ENCODE measurements at regions not wholly inside any gene's neighbourhood (a gene's known extent, or its start where the extent isn't known, plus 50 kb on each side); places are given as distances from the start of the nearest gene placed in this dataset.

DNA sequence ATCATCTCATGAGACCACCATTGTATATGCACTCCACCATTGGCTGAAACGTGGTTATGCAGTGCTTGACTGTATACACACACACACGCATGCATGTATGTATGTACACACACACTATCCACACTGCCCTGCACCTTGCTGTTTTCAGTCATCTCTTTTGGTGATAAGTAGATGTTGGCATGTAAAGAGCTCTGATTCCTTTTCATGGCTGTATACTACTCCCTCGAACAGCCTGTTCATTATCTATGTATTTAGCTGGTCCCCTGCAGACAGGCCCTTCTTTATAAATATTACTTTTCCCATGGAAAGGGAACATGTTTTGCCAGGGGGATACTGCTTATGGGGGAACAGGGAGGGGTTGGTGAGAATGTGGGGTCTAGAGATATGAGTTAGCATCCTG lies 349.4 kb downstream of the FOXL1 start:
- Histone ChIP-seq H3K9ac (ENCODE audit: low read depth, low read length) (no peak overlapping the region), H3K4me3 (ENCODE audit: low read length) (no peak overlapping the region), H3K4me1 (ENCODE audit: control insufficient read depth, insufficient read depth, low read length) (peaks cover 79% of the 10 kb centered on the region), H3K9me3 (replicated peaks; ENCODE audit: low read length) (no peaks in the 10 kb centered on the region), H3K36me3 (ENCODE audit: insufficient read depth, low read length) (peaks cover 6% of the 10 kb centered on the region), H3K27me3 (ENCODE audit: control insufficient read depth, insufficient read depth, low read length) (no peaks in the 10 kb centered on the region), H3K4me2 (ENCODE audit: low read length) (no peak overlapping the region)

DNA sequence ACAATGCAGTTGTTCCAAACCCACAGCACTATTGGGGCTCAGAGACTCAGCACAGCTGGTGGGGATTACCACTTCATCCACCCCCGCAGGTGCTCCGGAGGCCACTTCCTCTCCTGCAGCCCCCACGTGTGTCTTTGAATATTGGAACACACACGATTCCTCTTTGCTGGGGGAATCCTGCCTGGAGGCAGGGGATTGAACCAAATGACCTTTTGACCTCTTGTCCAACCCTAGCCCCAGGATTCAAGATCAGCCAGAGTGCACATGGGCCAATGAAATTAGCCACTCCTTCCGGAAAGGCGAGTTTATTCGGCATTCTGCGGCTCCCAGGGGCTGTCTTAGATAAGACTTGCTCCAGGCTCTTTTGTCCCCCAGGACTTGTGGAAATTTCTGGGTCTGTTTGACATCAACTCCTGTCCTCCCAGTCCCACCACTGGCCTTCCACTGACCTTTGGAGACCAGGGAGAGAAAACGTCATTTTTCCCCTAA lies 350.2 kb downstream of the FOXL1 start:
- peak overlapping the region; percentile 30 for H3K4me3 ChIP-seq (ENCODE audit: low read length)
- peak overlapping the region; percentile 79 for H3K9ac ChIP-seq (ENCODE audit: low read depth, low read length)
- H3K9me3 ChIP-seq (replicated peaks; ENCODE audit: low read length), result no peaks in the 10 kb centered on the region
- H3K27me3 ChIP-seq (ENCODE audit: control insufficient read depth, insufficient read depth, low read length), result no peaks in the 10 kb centered on the region
- peaks cover 6% of the 10 kb centered on the region for H3K36me3 ChIP-seq (ENCODE audit: insufficient read depth, low read length)
- peak overlapping the region; percentile 58 for H3K4me2 ChIP-seq (ENCODE audit: low read length)
- peaks cover 77% of the 10 kb centered on the region for H3K4me1 ChIP-seq (ENCODE audit: control insufficient read depth, insufficient read depth, low read length)

DNA sequence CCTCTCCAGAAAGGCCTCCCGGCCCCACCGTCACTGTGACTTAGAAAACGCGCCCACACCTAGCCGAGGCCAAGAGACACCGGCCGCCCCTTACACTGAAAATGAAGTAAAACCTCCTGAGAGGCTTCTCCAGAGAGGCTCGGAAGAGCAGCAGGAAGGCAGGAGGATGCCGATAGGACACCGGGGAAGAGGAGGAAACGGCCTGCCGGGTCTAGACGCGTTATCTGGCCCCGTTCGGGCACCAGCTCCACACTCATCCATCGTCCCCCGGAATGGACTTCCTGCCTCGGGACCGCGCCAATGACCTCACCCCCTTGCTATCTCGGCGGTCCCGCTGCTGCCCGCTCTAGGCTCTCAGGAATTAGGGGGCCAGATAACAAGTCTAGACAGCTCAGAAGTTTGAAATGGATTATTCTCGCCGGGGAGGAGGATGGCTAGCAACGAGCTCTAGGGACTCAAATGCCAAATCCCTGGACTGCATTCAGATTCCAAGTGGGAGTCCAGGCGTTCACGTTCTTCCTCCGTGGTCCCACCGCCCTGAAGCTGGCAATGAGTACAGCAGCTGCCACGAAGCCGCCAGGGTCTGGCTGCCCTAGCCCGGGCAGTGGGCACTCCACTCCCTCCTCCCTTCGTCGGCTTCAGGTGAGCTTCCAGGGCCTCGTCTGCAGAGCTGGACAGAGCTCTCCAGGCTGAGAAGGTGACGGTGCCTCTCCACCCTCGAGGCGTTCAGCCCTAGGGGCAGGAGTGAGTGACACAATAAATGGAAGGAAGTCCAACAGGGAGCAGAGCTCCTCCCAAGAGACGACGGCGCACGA lies 350.9 kb downstream of the FOXL1 start:
- peak overlapping the region; percentile 58 for H3K4me2 ChIP-seq (ENCODE audit: low read length)
- peak overlapping the region; percentile 79 for H3K9ac ChIP-seq (ENCODE audit: low read depth, low read length)
- peaks cover 6% of the 10 kb centered on the region for H3K36me3 ChIP-seq (ENCODE audit: insufficient read depth, low read length)
- H3K27me3 ChIP-seq (ENCODE audit: control insufficient read depth, insufficient read depth, low read length), result no peaks in the 10 kb centered on the region
- H3K4me3 ChIP-seq (ENCODE audit: low read length), result peak overlapping the region; percentile 30
- H3K4me1 ChIP-seq (ENCODE audit: control insufficient read depth, insufficient read depth, low read length), result peaks cover 73% of the 10 kb centered on the region
- H3K9me3 ChIP-seq (replicated peaks; ENCODE audit: low read length), result no peaks in the 10 kb centered on the region

DNA sequence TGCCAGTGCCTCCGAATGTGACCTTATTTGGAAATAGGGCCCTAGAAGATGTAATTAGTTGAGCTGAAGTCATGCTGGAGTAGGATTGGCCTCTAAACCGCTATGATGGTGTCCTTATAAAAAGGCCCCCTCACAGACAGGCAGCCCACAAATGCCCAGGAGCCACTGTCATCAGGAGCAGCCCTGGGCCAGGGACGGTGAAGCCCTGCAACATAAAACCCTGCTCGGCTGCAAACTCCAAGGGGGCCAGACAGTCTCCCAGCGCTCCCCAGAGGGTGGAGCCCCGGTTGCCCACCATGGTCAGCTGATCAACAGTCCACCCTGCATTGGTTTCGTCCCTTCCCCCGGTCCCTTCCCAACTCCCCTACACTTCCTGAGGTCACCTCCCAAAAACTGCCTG lies 351.7 kb downstream of the FOXL1 start:
- H3K4me2 ChIP-seq (ENCODE audit: low read length), result peak overlapping the region; percentile 58
- peak overlapping the region; percentile 79 for H3K9ac ChIP-seq (ENCODE audit: low read depth, low read length)
- H3K4me1 ChIP-seq (ENCODE audit: control insufficient read depth, insufficient read depth, low read length), result peaks cover 73% of the 10 kb centered on the region
- H3K4me3 ChIP-seq (ENCODE audit: low read length), result peak overlapping the region; percentile 30
- no peaks in the 10 kb centered on the region for H3K27me3 ChIP-seq (ENCODE audit: control insufficient read depth, insufficient read depth, low read length)
- H3K9me3 ChIP-seq (replicated peaks; ENCODE audit: low read length), result no peaks in the 10 kb centered on the region
- H3K36me3 ChIP-seq (ENCODE audit: insufficient read depth, low read length), result peaks cover 6% of the 10 kb centered on the region

DNA sequence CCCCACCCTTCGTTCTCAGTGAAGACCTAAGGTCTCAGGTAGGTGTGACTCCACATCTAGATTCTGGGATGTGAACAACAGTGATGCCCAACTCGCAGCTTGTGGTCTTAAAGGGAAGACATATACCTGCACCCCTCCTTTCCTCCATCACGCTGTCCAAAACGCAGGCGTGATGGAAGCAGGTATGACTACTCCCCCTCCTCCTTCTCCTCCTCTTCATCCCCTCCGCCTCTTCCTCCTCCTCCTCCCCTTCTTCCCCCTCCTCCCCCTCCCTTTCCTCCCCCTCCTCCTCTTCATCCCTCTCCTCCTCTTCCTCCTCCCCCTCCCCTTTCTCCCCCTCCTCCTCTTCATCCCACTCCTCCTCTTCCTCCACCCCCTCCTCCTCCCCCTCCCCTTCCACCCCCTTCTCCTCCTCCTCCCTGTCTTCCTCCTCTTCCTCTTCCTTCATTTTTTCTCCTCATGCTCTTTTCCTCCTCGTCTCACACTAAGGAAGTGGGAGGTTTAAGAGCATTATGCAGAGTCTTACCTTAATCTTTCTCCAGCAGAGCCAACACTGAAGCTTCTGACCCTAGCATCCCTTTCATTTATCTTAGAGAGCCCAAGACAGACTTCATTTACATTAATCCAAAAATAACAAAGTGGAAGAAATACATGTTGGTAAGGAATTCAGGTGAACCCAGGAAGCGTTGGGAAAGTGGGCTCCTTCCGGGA lies 352.5 kb downstream of the FOXL1 start:
- H3K4me1 ChIP-seq (ENCODE audit: control insufficient read depth, insufficient read depth, low read length), result peaks cover 67% of the 10 kb centered on the region
- H3K9ac ChIP-seq (ENCODE audit: low read depth, low read length), result peak overlapping the region; percentile 79
- no peaks in the 10 kb centered on the region for H3K27me3 ChIP-seq (ENCODE audit: control insufficient read depth, insufficient read depth, low read length)
- H3K9me3 ChIP-seq (replicated peaks; ENCODE audit: low read length), result no peaks in the 10 kb centered on the region
- no peak overlapping the region for H3K4me3 ChIP-seq (ENCODE audit: low read length)
- H3K36me3 ChIP-seq (ENCODE audit: insufficient read depth, low read length), result peaks cover 6% of the 10 kb centered on the region
- peak overlapping the region; percentile 58 for H3K4me2 ChIP-seq (ENCODE audit: low read length)

DNA sequence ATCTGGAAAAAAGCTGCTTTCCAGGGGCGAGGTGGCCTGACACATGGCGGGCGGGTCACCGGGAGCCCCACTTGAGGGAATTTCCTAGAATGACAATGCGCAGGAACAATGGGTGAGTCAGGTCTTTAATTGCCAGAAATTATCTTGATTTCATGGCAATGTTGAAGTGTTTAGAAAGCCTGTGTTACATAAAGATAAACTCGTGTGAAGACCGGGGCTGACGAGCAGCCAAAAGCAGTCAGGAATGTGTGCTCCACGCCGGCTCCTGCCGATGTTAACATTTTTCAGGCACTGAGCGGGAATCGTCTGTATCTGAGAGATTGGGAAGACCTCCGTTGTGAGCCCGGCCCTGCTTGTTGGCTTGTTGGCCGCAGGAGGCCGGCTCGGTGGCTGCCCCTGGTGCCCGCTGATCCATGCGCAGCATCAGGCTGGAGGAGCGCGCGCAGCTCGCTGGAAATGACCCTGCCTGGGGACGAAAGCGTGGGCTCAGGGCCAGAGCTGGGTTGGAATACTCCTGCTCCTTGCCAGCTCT lies 353.1 kb downstream of the FOXL1 start:
- no peaks in the 10 kb centered on the region for H3K27me3 ChIP-seq (ENCODE audit: control insufficient read depth, insufficient read depth, low read length)
- peak overlapping the region; percentile 5 for H3K4me3 ChIP-seq (ENCODE audit: low read length)
- peak overlapping the region; percentile 71 for H3K9ac ChIP-seq (ENCODE audit: low read depth, low read length)
- peak overlapping the region; percentile 57 for H3K4me2 ChIP-seq (ENCODE audit: low read length)
- peaks cover 6% of the 10 kb centered on the region for H3K36me3 ChIP-seq (ENCODE audit: insufficient read depth, low read length)
- H3K9me3 ChIP-seq (replicated peaks; ENCODE audit: low read length), result no peaks in the 10 kb centered on the region
- H3K4me1 ChIP-seq (ENCODE audit: control insufficient read depth, insufficient read depth, low read length), result peaks cover 61% of the 10 kb centered on the region

DNA sequence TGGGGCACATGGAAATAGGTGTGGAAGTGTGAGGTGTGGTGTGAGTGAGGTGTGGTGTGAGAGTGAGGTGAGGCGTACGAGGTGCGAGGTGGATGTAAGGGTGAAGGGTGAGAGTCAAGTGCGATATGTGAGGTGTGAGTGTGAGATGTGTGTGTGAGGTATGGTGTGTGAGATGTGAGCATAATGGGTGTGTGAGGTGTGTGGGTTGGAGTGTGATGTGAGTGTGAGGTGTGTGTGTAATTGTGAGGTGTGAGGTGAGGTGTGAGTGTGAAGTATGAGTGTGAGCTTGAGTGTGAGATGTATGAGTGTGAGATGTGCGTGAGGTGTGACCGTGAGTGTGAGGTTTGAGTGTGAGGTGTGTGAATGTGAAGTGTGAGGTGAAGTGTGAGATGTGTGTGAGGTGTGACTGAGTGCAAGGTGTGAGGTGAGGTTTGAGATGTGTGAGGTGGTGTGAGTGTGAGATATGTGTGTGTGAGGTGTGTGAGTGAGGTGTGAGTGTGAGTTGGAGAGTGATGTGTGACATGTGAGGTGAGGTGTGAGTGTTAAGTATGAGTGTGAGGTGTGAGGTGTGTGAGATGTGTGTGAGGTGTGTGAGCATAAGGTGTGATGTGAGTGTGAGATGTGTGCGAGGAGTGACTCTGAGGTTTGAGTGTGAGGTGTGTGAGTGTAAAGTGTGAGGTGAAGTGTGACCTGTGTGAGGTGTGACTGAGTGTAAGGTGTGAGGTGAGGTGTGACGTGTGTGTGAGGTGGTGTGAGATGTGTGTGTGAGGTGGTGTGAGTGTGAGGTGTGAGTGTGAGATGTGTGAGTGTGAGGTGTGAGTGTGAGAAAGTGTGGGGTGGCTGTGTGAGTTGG lies 354.0 kb downstream of the FOXL1 start:
- Histone ChIP-seq H3K9me3 (replicated peaks; ENCODE audit: low read length) (no peaks in the 10 kb centered on the region), H3K36me3 (ENCODE audit: insufficient read depth, low read length) (peaks cover 6% of the 10 kb centered on the region), H3K4me3 (ENCODE audit: low read length) (peak overlapping the region; percentile 5), H3K4me2 (ENCODE audit: low read length) (peak overlapping the region; percentile 57), H3K9ac (ENCODE audit: low read depth, low read length) (peak overlapping the region; percentile 71), H3K27me3 (ENCODE audit: control insufficient read depth, insufficient read depth, low read length) (no peaks in the 10 kb centered on the region), H3K4me1 (ENCODE audit: control insufficient read depth, insufficient read depth, low read length) (peaks cover 54% of the 10 kb centered on the region)

DNA sequence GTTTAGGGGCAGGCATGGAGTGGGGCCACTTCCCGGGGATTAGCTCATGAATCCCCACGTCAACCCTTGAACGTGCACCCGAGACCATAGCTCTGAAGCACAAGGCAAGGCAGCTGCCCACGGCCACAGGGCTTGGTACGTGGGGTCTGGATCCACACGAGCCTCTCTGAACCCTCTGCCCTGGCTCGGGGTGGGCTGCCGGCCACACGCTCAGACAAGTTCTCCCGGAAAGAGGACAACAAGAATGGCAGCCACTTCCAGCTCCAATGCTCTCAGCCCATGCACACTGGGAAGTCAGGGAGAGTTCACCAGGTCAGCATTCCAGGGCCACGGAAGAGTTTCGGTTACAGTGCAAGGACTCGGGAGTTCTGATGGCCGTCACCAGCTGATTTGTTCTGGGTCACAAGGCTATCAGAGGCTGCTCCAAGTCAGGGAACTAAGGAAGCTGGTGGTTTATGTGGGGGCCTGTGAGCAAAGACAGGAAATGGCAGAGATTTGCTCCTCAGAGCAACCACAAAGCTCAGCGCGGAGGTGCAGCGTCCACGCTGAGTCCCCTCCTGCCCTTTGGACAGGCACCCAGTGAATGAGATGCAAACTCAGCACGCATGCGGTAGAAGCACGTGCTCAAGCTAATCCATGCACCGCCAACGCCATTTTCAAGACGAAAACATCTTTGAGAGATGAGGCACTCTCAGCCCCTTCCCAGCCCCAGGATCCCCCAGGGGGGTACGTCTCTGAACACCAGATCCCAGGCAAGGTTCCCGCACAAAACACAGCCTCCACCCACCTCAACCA lies 356.4 kb downstream of the FOXL1 start:
- H3K4me2 ChIP-seq (ENCODE audit: low read length), result no peak overlapping the region
- H3K4me1 ChIP-seq (ENCODE audit: control insufficient read depth, insufficient read depth, low read length), result peaks cover 37% of the 10 kb centered on the region
- H3K4me3 ChIP-seq (ENCODE audit: low read length), result no peak overlapping the region
- H3K9ac ChIP-seq (ENCODE audit: low read depth, low read length), result no peak overlapping the region
- no peaks in the 10 kb centered on the region for H3K27me3 ChIP-seq (ENCODE audit: control insufficient read depth, insufficient read depth, low read length)
- H3K9me3 ChIP-seq (replicated peaks; ENCODE audit: low read length), result peaks cover 5% of the 10 kb centered on the region
- H3K36me3 ChIP-seq (ENCODE audit: insufficient read depth, low read length), result peaks cover 3% of the 10 kb centered on the region

DNA sequence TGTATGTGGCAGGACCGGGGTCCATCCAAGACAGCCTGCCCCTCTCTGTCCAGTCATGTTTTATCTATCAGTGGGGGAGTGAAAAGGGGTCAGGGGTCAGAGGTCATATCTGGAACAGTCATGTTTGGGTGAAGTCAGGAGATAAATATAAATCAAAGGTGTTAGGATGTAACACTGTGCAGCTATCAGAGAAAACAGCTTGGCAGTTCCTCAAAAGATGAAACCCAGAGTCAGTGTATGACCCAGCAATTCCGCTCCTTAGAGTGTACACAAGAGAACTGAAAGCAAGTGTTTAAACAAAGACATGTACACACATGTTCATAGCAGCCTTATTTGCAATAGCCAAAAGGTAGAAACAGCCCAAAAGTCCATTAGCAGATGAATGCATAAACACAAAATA lies 361.3 kb downstream of the FOXL1 start:
- no peak overlapping the region for H3K4me3 ChIP-seq (ENCODE audit: low read length)
- no peak overlapping the region for H3K4me2 ChIP-seq (ENCODE audit: low read length)
- H3K36me3 ChIP-seq (ENCODE audit: insufficient read depth, low read length), result peaks cover 6% of the 10 kb centered on the region
- no peaks in the 10 kb centered on the region for H3K27me3 ChIP-seq (ENCODE audit: control insufficient read depth, insufficient read depth, low read length)
- H3K4me1 ChIP-seq (ENCODE audit: control insufficient read depth, insufficient read depth, low read length), result peaks cover 26% of the 10 kb centered on the region
- H3K9me3 ChIP-seq (replicated peaks; ENCODE audit: low read length), result peaks cover 8% of the 10 kb centered on the region
- H3K9ac ChIP-seq (ENCODE audit: low read depth, low read length), result no peak overlapping the region

DNA sequence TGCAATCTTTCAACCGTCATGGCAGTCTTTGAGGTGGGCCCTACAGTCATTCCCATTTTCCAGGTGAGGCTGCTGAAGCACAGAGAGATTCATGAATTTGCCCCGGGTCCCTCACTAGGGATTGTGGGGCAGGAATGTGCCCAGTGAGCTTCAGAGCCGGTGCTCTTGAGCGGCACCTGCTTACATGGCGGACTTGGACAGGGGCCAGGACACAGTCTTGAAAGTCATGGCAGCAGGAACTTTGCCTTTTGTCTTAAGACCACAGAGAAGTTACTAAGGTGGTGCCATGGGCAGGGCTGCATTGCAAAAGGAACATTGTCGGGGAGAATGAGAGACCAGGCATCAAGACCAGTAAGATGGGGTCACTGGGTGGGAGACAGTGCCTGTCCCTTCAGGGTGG lies 363.4 kb downstream of the FOXL1 start:
- Histone ChIP-seq H3K36me3 (ENCODE audit: insufficient read depth, low read length) (peaks cover 13% of the 10 kb centered on the region), H3K4me2 (ENCODE audit: low read length) (no peak overlapping the region), H3K27me3 (ENCODE audit: control insufficient read depth, insufficient read depth, low read length) (no peaks in the 10 kb centered on the region), H3K4me3 (ENCODE audit: low read length) (no peak overlapping the region), H3K9ac (ENCODE audit: low read depth, low read length) (peak overlapping the region; percentile 17), H3K9me3 (replicated peaks; ENCODE audit: low read length) (peaks cover 8% of the 10 kb centered on the region), H3K4me1 (ENCODE audit: control insufficient read depth, insufficient read depth, low read length) (peaks cover 37% of the 10 kb centered on the region)
